Glutamatergic neuron (in vitro differentiated cells): ENCODE measurements at regions not wholly inside any gene's neighbourhood (a gene's known extent, or its start where the extent isn't known, plus 50 kb on each side); places are given as distances from the start of the nearest gene placed in this dataset.

ENCODE experiments used
- DNase-seq: peaks from one replicate; pipeline ENCODE4 v3.0.0; 2022
- H3K27ac Mint-ChIP-seq: one replicate; pipeline ENCODE4 v1.8.0; 2020; ENCODE audit warnings: mild to moderate bottlenecking, mixed read lengths, inconsistent platforms; ENCODE audit not compliant: unreplicated experiment
- H3K27me3 Mint-ChIP-seq: one replicate; pipeline ENCODE4 v1.8.0; 2020; ENCODE audit warnings: mild to moderate bottlenecking, moderate library complexity, mixed read lengths, inconsistent platforms; ENCODE audit not compliant: unreplicated experiment
- H3K36me3 Mint-ChIP-seq: one replicate; pipeline ENCODE4 v1.8.0; 2020; ENCODE audit warnings: mild to moderate bottlenecking, mixed read lengths, inconsistent platforms; ENCODE audit not compliant: unreplicated experiment
- H3K4me1 Mint-ChIP-seq: one replicate; pipeline ENCODE4 v1.8.0; 2020; ENCODE audit warnings: mild to moderate bottlenecking, low read depth, mixed read lengths, inconsistent platforms; ENCODE audit not compliant: unreplicated experiment
- H3K4me3 Mint-ChIP-seq: one replicate; pipeline ENCODE4 v1.8.0; 2020; ENCODE audit warnings: mild to moderate bottlenecking, mixed read lengths, inconsistent platforms; ENCODE audit not compliant: unreplicated experiment
- H3K9me3 Mint-ChIP-seq: one replicate; pipeline ENCODE4 v1.8.0; 2020; ENCODE audit warnings: mild to moderate bottlenecking, moderate library complexity, mixed read lengths, inconsistent platforms; ENCODE audit not compliant: unreplicated experiment
- TF ChIP-seq, protein P1 (sequence below): fragments of 200-600 bp; sonication (generic); IDR thresholded peaks from one replicate; pipeline ENCODE4 v1.5.0; 2021; ENCODE audit not compliant: partially characterized antibody, unreplicated experiment

- DNase-seq: no peak
- Mint-ChIP-seq H3K27me3 (peaks cover 3% of the 10 kb centered on the region), H3K27ac (no peak overlapping the region), H3K4me3 (no peak overlapping the region), H3K4me1 (no peaks in the 10 kb centered on the region), H3K36me3 (no peaks in the 10 kb centered on the region), H3K9me3 (no peaks in the 10 kb centered on the region)
- TF ChIP-seq, protein P1, sequence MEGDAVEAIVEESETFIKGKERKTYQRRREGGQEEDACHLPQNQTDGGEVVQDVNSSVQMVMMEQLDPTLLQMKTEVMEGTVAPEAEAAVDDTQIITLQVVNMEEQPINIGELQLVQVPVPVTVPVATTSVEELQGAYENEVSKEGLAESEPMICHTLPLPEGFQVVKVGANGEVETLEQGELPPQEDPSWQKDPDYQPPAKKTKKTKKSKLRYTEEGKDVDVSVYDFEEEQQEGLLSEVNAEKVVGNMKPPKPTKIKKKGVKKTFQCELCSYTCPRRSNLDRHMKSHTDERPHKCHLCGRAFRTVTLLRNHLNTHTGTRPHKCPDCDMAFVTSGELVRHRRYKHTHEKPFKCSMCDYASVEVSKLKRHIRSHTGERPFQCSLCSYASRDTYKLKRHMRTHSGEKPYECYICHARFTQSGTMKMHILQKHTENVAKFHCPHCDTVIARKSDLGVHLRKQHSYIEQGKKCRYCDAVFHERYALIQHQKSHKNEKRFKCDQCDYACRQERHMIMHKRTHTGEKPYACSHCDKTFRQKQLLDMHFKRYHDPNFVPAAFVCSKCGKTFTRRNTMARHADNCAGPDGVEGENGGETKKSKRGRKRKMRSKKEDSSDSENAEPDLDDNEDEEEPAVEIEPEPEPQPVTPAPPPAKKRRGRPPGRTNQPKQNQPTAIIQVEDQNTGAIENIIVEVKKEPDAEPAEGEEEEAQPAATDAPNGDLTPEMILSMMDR: no peak
Measured at GRCh38 chr3:184480831-184481230, 80.8 kb upstream of the EPHB3 start.

- Mint-ChIP-seq H3K9me3 (no peaks in the 10 kb centered on the region), H3K27me3 (peaks cover 2% of the 10 kb centered on the region), H3K36me3 (no peaks in the 10 kb centered on the region), H3K4me3 (no peak overlapping the region), H3K4me1 (no peaks in the 10 kb centered on the region), H3K27ac (no peak overlapping the region)
- TF ChIP-seq, protein P1: no peak
- DNase-seq: no peak
Measured at GRCh38 chr3:184481984-184482671, 79.5 kb upstream of the EPHB3 start.

DNA sequence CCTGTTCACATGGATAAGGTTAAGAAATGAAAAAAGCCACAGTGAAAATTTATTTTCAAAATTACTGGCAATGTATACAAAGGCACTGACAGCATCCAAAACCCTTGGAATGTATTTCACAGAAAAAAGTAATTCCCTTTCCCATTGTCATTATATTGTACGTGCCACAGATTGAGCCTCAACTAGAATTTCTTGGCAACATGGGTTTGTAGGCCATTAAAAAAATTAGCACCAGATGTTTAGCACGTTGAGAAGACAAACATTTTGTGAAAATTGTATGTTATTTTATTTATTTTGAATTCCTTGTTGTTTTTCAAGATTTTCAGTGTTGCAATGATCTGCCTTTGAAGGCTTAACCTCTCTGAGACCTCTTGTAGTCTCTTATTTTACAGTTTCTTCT, 76.3 kb upstream of the EPHB3 start:
- Mint-ChIP-seq H3K9me3 (peaks cover 4% of the 10 kb centered on the region), H3K36me3 (no peaks in the 10 kb centered on the region), H3K27ac (no peak overlapping the region), H3K4me1 (no peaks in the 10 kb centered on the region), H3K27me3 (peaks cover 2% of the 10 kb centered on the region), H3K4me3 (no peak overlapping the region)
- TF ChIP-seq, protein P1: no peak
- DNase-seq: no peak

DNA sequence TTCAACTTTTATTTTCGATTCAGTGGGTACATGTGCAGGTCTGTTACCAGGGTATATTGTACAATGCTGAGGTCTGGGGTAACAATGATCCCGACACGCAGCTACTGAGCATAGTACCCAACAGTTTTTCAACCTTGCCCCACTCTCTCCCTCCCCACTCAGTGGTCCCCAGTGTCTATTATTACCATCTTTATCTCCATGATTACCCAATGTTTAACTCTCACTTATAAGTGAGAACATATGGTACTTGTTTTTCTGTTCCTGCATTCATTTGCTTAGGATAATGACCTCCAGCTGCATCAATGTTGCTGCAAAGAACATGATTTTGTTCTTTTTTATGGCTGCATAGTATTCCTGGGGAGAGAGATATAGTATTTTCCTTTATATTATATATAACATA, 75.7 kb upstream of the EPHB3 start:
- Mint-ChIP-seq H3K27me3 (no peaks in the 10 kb centered on the region), H3K36me3 (no peaks in the 10 kb centered on the region), H3K4me1 (no peaks in the 10 kb centered on the region), H3K9me3 (peaks cover 4% of the 10 kb centered on the region), H3K4me3 (no peak overlapping the region), H3K27ac (no peak overlapping the region)
- no peak for DNase-seq
- TF ChIP-seq, protein P1: no peak

DNA sequence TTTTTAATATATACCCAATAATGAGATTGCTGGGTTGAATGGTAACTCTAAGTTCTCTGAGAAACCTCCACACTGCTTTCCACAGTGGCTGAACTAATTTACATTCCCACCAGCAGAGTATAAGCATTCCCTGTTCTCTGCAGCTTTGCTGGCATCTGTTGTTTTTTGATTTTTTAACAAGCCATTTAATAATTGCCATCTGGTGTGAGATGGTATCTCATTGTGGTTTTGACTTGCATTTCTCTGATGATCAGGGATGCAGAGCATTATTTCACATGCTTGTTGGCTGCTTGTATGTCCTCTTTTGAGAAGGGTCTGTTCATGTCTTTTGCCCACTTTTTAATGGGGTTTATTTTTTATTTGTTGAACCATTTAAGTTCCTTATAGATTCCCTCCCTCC, 75.0 kb upstream of the EPHB3 start:
- Mint-ChIP-seq H3K4me3 (no peak overlapping the region), H3K4me1 (no peaks in the 10 kb centered on the region), H3K27me3 (no peaks in the 10 kb centered on the region), H3K27ac (no peak overlapping the region), H3K36me3 (no peaks in the 10 kb centered on the region), H3K9me3 (peaks cover 4% of the 10 kb centered on the region)
- TF ChIP-seq, protein P1: no peak
- no peak for DNase-seq
